Fibroblast of peridontal ligament (primary cell): ENCODE measurements at regions not wholly inside any gene's neighbourhood (a gene's known extent, or its start where the extent isn't known, plus 50 kb on each side); places are given as distances from the start of the nearest gene placed in this dataset.
"Not testable (repeated sequence)": the region's sequence is repeated elsewhere in the genome, so short reads cannot be mapped to it uniquely, and the experiment has no call there.

Source experiments
- DNase-seq: peaks from one replicate; pipeline ENCODE4 v3.0.0-alpha.2; 2010; ENCODE audit errors: extremely low read depth

GRCh38 chr3:67154429-67154828 lies 156.3 kb downstream of the KBTBD8 start:
- no peak for DNase-seq

- DNase-seq = no peak
Measured at GRCh38 chr3:67167481-67167880, 169.4 kb downstream of the KBTBD8 start.

GRCh38 chr3:67171841-67172240 lies 173.7 kb downstream of the KBTBD8 start:
- DNase-seq = no peak

- not testable (repeated sequence) for DNase-seq
Measured at GRCh38 chr3:67173130-67173529, 175.0 kb downstream of the KBTBD8 start.

- DNase-seq = no peak
Measured at GRCh38 chr3:67176396-67176795, 178.3 kb downstream of the KBTBD8 start.

- DNase-seq = no peak
Measured at GRCh38 chr3:67192466-67192865, 194.4 kb downstream of the KBTBD8 start.

GRCh38 chr3:67196677-67197076 lies 198.6 kb downstream of the KBTBD8 start:
- no peak for DNase-seq

- DNase-seq = no peak
Measured at GRCh38 chr3:67198374-67198773, 200.3 kb downstream of the KBTBD8 start.

- no peak for DNase-seq
Measured at GRCh38 chr3:67200618-67201017, 202.5 kb downstream of the KBTBD8 start.

GRCh38 chr3:67201026-67201425 lies 202.9 kb downstream of the KBTBD8 start:
- DNase-seq = no peak

- no peak for DNase-seq
Measured at GRCh38 chr3:67202053-67202452, 203.9 kb downstream of the KBTBD8 start.

- DNase-seq = no peak
Measured at GRCh38 chr3:67204951-67205350, 206.8 kb downstream of the KBTBD8 start.

- DNase-seq = no peak
Measured at GRCh38 chr3:67215690-67216089, 217.6 kb downstream of the KBTBD8 start.

- no peak for DNase-seq
Measured at GRCh38 chr3:67227030-67227429, 228.9 kb downstream of the KBTBD8 start.

GRCh38 chr3:67228136-67228535 lies 230.0 kb downstream of the KBTBD8 start:
- DNase-seq = no peak

- no peak for DNase-seq
Measured at GRCh38 chr3:67232642-67233041, 234.5 kb downstream of the KBTBD8 start.

GRCh38 chr3:67239353-67239752 lies 241.2 kb downstream of the KBTBD8 start:
- no peak for DNase-seq

- no peak for DNase-seq
Measured at GRCh38 chr3:67241084-67241483, 243.0 kb downstream of the KBTBD8 start.

- no peak for DNase-seq
Measured at GRCh38 chr3:67244130-67244529, 246.0 kb downstream of the KBTBD8 start.

- DNase-seq = no peak
Measured at GRCh38 chr3:67245545-67245944, 247.4 kb downstream of the KBTBD8 start.

- no peak for DNase-seq
Measured at GRCh38 chr3:67248726-67249125, 250.6 kb downstream of the KBTBD8 start.

GRCh38 chr3:67252906-67253305 lies 254.8 kb downstream of the KBTBD8 start:
- DNase-seq = not testable (repeated sequence)

- DNase-seq = no peak
Measured at GRCh38 chr3:67278015-67278618, 280.0 kb downstream of the KBTBD8 start.

GRCh38 chr3:67286586-67286985 lies 288.5 kb downstream of the KBTBD8 start:
- DNase-seq = no peak
